Naive thymus-derived CD4-positive, alpha-beta T cell (primary cell): ENCODE measurements at regions not wholly inside any gene's neighbourhood (a gene's known extent, or its start where the extent isn't known, plus 50 kb on each side); places are given as distances from the start of the nearest gene placed in this dataset.

Experiments
- ATAC-seq: fragments of 150-1000 bp; cut with Tn5 transposase; 2 replicates; pipeline ENCODE4 v1.10.0; 2021; ENCODE audit warnings: mild to moderate bottlenecking, moderate library complexity
- CTCF ChIA-PET: fragments of 350-600 bp; sonication (Branson Sonifier 250); formaldehyde crosslinking; loops from one replicate; lab custom pipeline; 2021; ENCODE audit warnings: antibody characterized with exemption; lab: Charles Lee
- POLR2A ChIA-PET: fragments of 350-600 bp; sonication (Branson Sonifier 250); formaldehyde crosslinking; loops from one replicate; lab custom pipeline; 2021; ENCODE audit warnings: antibody characterized with exemption, inconsistent platforms; lab: Charles Lee
- DNase-seq, 9 donors: peaks; one replicate each; pipeline versions ENCODE4 v3.0.0 to v3.0.0-alpha.2; 2020 to 2022; ENCODE audit warnings: mixed read lengths in 1 of 9
- H3K27ac ChIP-seq: one replicate; pipeline ENCODE4 v1.7.0; 2013; ENCODE audit warnings: mild to moderate bottlenecking, low read depth, low read length, moderate library complexity
- H3K27me3 ChIP-seq, 2 donors: one replicate each; pipeline ENCODE4 v1.7.0; 2013; ENCODE audit warnings: low read length in 2 of 2, mild to moderate bottlenecking in 2 of 2, moderate library complexity in 2 of 2; ENCODE audit not compliant: control insufficient read depth in 2 of 2, insufficient read depth in 2 of 2
- H3K36me3 ChIP-seq, 3 experiments: 1 replicate in 2 of 3; 2 replicates in 1 of 3; pipeline ENCODE4 v1.7.0; 2013; ENCODE audit warnings: low read length in 3 of 3, mild to moderate bottlenecking in 3 of 3, moderate library complexity in 1 of 3; ENCODE audit not compliant: insufficient read depth in 3 of 3, control insufficient read depth in 2 of 3
- H3K4me1 ChIP-seq, 2 donors: one replicate each; pipeline ENCODE4 v1.7.0; 2013; ENCODE audit warnings: low read length in 2 of 2, mild to moderate bottlenecking in 2 of 2, moderate library complexity in 1 of 2; ENCODE audit not compliant: control insufficient read depth in 2 of 2, insufficient read depth in 2 of 2
- H3K4me3 ChIP-seq: 2 replicates; pipeline ENCODE4 v1.7.0; 2013; ENCODE audit warnings: mild to moderate bottlenecking, low read length
- H3K9me3 ChIP-seq, 3 experiments: 1 replicate in 2 of 3; 2 replicates in 1 of 3; pipeline ENCODE4 v1.7.0; 2013; ENCODE audit warnings: low read length in 3 of 3; ENCODE audit not compliant: control insufficient read depth in 2 of 3
- H3K27ac Mint-ChIP-seq, 9 donors: one replicate each; pipeline ENCODE4 v1.8.0; 2020 to 2022; ENCODE audit warnings: mixed read lengths in 9 of 9, mild to moderate bottlenecking in 8 of 9, moderate library complexity in 5 of 9, inconsistent platforms in 2 of 9
- H3K27me3 Mint-ChIP-seq, 5 donors: one replicate each; pipeline ENCODE4 v1.8.0; 2021 to 2022; ENCODE audit warnings: mixed read lengths in 5 of 5, mild to moderate bottlenecking in 1 of 5
- H3K36me3 Mint-ChIP-seq, 5 donors: one replicate each; pipeline ENCODE4 v1.8.0; 2020 to 2022; ENCODE audit warnings: mixed read lengths in 5 of 5, mild to moderate bottlenecking in 3 of 5, inconsistent platforms in 1 of 5
- H3K4me1 Mint-ChIP-seq, 7 donors: one replicate each; pipeline ENCODE4 v1.8.0; 2020 to 2022; ENCODE audit warnings: mixed read lengths in 7 of 7, mild to moderate bottlenecking in 3 of 7, inconsistent platforms in 1 of 7
- H3K4me3 Mint-ChIP-seq, 10 donors: one replicate each; pipeline ENCODE4 v1.8.0; 2020 to 2022; ENCODE audit warnings: mild to moderate bottlenecking in 10 of 10, mixed read lengths in 10 of 10, moderate library complexity in 6 of 10, inconsistent platforms in 2 of 10
- H3K9me3 Mint-ChIP-seq, 11 donors: one replicate each; pipeline ENCODE4 v1.8.0; 2020 to 2022; ENCODE audit warnings: mixed read lengths in 11 of 11, mild to moderate bottlenecking in 4 of 11, inconsistent platforms in 1 of 11, moderate library complexity in 1 of 11
- intact Hi-C, 2 donors: fragments of 100-400 bp; cut with micrococcal nuclease; formaldehyde crosslinking; loops; one replicate each; pipeline ENCODE4 v1.15.1; 2023

DNA sequence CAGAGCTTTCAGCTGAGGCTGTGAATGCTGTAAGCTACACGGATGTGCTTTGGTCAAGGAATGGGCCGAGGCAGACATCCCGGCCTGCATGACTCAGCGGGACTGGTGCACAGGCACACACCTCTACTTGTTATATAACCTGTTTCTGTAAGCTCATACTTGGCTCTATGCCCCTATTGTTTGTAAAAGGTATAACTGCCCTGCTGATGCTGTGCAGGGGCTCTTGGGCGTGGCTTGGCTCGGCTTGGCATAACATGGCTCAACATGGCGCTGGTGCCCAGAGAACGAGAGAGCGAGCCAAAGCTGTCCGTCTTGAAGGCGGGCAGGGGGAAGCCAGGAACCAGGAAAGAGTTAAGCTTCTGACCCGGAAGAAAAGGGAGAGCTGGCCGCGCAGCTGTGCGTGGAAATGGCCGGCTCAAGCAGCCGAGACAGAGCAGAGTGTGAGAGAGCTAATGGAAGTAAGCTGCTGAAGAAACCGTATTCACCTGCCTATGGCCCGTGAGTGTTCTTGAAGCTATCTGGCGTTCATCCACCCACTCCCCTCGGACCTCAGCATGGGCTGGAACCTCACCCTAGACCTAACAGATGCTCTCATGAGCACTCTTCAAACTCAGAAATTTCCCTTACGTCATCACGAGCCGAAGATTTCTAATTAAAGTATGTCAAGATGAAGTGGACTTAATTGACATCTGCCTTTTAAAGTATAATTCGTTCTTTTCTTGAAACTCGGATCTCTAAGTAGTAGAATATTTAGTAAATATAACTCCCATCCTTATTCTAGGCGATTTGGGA lies 286.3 kb upstream of the AGA start:
- peaks cover 0 to 12% (median 2%) of the 10 kb centered on the region in 11 donors for H3K9me3 Mint-ChIP-seq
- H3K4me1 Mint-ChIP-seq = peaks cover 0 to 4% (median 0%) of the 10 kb centered on the region in 7 donors

DNA sequence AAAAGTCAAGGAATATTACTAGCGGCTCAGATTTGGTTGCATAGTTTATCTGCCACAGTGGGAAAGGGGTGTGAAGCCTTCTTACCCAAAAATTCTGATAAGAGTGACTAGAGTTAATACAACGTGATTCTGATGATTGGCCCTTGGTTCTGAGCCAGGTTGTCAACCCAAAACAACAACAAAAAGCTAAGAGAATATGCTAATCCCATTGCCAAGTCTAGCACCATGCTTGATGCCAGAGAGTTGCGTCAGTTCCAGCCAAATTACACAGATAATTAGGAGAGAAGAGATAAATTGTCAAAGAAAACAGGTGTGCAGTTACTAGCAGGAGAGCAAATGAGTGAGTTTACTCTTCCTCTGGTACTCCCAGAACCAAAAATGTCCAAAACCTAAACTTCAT lies 287.4 kb upstream of the AGA start:
- Histone ChIP-seq H3K27ac (no peak overlapping the region), H3K4me3 (no peak overlapping the region), H3K36me3 (no peaks in the 10 kb centered on the region), H3K27me3 (no peaks in the 10 kb centered on the region), H3K4me1 (no peaks in the 10 kb centered on the region), H3K9me3 (no peaks in the 10 kb centered on the region)
- H3K36me3 Mint-ChIP-seq = no peaks in the 10 kb centered on the region
- peaks cover 0 to 3% (median 0%) of the 10 kb centered on the region in 5 donors for H3K27me3 Mint-ChIP-seq
- ATAC-seq = no peak
- no peak overlapping the region for H3K4me3 Mint-ChIP-seq
- peaks cover 0 to 4% (median 0%) of the 10 kb centered on the region in 7 donors for H3K4me1 Mint-ChIP-seq
- no peak for DNase-seq
- no peak overlapping the region for H3K27ac Mint-ChIP-seq
- ChIA-PET CTCF (no interaction called here), POLR2A (interaction anchor here (0.6 kb wide), 1 partner anchor 52 kb away, joined by 7 read pairs; no protein-coding TSS in a partner anchor)
- H3K9me3 Mint-ChIP-seq = peaks cover 0 to 12% (median 2%) of the 10 kb centered on the region in 11 donors
- intact Hi-C loops = no loop called here

More for the DNA sequence above, 286.3 kb upstream of the AGA start:
- Mint-ChIP-seq H3K4me3 (no peak overlapping the region), H3K36me3 (no peaks in the 10 kb centered on the region), H3K27ac (no peak overlapping the region), H3K27me3 (no peaks in the 10 kb centered on the region)
- POLR2A ChIA-PET = no interaction called here
- intact Hi-C loops = no loop called here
- DNase-seq (no peak), ATAC-seq (no peak)
- Histone ChIP-seq H3K36me3 (no peaks in the 10 kb centered on the region), H3K4me3 (no peak overlapping the region), H3K27me3 (no peaks in the 10 kb centered on the region), H3K9me3 (no peaks in the 10 kb centered on the region), H3K4me1 (no peaks in the 10 kb centered on the region), H3K27ac (no peak overlapping the region)
- CTCF ChIA-PET = interaction anchor here (0.6 kb wide), 1 partner anchor 180 kb away, joined by 3 read pairs; no protein-coding TSS in a partner anchor

DNA sequence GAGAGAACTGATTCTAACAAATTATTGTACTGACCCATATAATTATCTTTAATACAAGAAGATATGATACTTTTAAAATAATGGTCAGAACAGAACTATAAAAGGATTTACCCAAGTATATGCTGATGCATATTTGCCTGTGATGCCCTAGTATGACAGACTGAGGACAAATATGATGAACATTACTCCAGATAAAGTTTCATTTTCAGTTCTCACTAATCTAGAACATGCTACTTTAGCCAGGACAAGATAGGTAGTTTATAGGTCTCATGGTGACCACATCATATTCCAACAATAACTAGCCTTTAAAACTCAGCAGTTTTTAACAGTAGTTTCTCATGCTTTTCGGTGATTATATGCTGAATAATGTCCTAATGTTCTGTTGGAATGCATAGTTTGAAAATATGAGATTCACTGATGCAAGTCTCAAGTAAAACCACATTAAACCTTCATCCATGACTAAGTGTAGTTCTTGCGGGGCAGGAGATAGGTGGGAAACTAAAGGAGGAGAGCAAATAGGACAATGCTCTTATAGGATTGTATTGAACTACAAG lies 295.2 kb upstream of the AGA start:
- H3K4me1 Mint-ChIP-seq = no peaks in the 10 kb centered on the region
- Histone ChIP-seq H3K36me3 (no peaks in the 10 kb centered on the region), H3K4me1 (no peaks in the 10 kb centered on the region), H3K9me3 (no peaks in the 10 kb centered on the region), H3K27me3 (no peaks in the 10 kb centered on the region), H3K4me3 (no peak overlapping the region), H3K27ac (no peak overlapping the region)
- H3K27me3 Mint-ChIP-seq = peaks cover 0 to 8% (median 0%) of the 10 kb centered on the region in 5 donors
- intact Hi-C loops = no loop called here
- H3K4me3 Mint-ChIP-seq = no peak overlapping the region
- H3K9me3 Mint-ChIP-seq = peaks cover 0 to 5% (median 0%) of the 10 kb centered on the region in 11 donors
- no peaks in the 10 kb centered on the region for H3K36me3 Mint-ChIP-seq
- DNase-seq (no peak), ATAC-seq (no peak)
- ChIA-PET CTCF (no interaction called here), POLR2A (no interaction called here)
- no peak overlapping the region for H3K27ac Mint-ChIP-seq

DNA sequence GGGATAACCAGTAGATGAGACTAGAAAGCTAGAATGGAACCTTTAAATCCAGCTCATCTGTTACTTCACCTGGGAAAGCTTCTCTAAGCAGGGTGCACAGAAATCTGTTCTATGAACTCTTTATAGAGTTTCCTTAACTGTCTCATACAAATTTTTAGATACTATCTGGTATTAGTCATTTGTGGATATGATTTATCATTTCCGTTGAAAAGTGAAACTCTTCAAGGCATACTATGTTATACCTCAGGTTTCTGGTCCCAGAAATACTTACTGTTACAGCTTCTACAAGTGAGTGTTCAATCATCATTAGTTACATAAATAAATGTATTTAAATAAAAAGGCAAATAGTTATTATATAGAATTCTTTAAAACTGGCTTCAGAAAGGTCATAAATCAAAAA lies 298.3 kb upstream of the AGA start:
- H3K27ac ChIP-seq = no peak overlapping the region
- ATAC-seq = no peak
- intact Hi-C loops = no loop called here
- no peaks in the 10 kb centered on the region for H3K4me1 ChIP-seq
- no peak overlapping the region for H3K4me3 ChIP-seq
- ChIA-PET CTCF (no interaction called here), POLR2A (interaction anchor here (0.6 kb wide), 1 partner anchor 1409 kb away, joined by 4 read pairs; no protein-coding TSS in a partner anchor)
- no peaks in the 10 kb centered on the region for H3K27me3 ChIP-seq
- Mint-ChIP-seq H3K36me3 (no peaks in the 10 kb centered on the region), H3K4me1 (no peaks in the 10 kb centered on the region), H3K27ac (no peak overlapping the region), H3K4me3 (no peak overlapping the region), H3K27me3 (peaks cover 0 to 8% (median 0%) of the 10 kb centered on the region in 5 donors), H3K9me3 (no peaks in the 10 kb centered on the region)
- no peaks in the 10 kb centered on the region for H3K9me3 ChIP-seq
- no peaks in the 10 kb centered on the region for H3K36me3 ChIP-seq
- no peak for DNase-seq

DNA sequence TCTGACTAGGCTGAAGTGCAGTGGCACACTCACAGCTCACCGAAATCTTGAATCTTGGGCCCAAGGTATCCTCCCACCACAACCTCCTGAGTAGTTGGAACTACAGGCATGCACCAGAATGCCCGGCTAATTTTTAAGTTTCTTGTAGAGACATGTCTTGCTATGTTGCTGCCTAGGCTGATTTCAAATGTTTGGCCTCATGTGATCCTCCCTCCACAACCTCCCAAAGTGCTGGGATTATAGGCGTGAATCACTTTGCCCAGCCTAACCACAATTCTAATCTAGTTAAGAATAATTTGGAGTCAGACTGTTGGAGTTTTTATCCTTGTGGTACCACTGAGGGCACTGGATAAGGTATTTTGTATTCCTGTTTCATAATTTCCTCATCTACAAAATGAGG lies 317.5 kb upstream of the AGA start:
- no peak overlapping the region for H3K4me3 Mint-ChIP-seq

DNA sequence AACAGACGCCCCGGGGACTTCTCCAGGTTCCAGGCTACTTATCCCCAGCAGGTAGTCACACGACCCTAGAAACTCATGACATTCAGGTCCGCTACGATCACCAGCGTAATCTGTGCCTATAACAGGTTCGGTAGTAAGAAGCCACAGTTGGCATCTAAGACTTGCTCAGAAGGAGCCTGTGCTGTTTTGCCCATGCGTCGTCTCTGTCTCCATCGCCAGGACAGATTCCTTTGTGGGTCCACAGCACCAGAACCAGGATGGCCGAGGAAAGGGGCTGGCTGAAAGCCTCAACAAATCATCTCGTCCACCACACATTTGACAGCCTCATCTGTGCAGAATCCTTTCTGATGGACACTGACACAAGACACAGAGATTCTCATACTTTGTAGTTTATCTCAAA lies 319.5 kb upstream of the AGA start:
- POLR2A ChIA-PET = no interaction called here
- Mint-ChIP-seq H3K36me3 (no peaks in the 10 kb centered on the region), H3K27ac (no peak overlapping the region), H3K9me3 (no peaks in the 10 kb centered on the region), H3K4me1 (no peaks in the 10 kb centered on the region), H3K27me3 (peaks cover 0 to 7% (median 0%) of the 10 kb centered on the region in 5 donors), H3K4me3 (no peak overlapping the region)
- Histone ChIP-seq H3K4me3 (no peak overlapping the region), H3K36me3 (no peaks in the 10 kb centered on the region), H3K27me3 (no peaks in the 10 kb centered on the region), H3K27ac (no peak overlapping the region), H3K4me1 (no peaks in the 10 kb centered on the region), H3K9me3 (no peaks in the 10 kb centered on the region)
- intact Hi-C loops = no loop called here
- no peak for DNase-seq
- ATAC-seq = no peak
- CTCF ChIA-PET = no interaction called here

More for the DNA sequence above, 317.5 kb upstream of the AGA start:
- POLR2A ChIA-PET = no interaction called here
- Histone ChIP-seq H3K27ac (no peak overlapping the region), H3K4me3 (no peak overlapping the region), H3K4me1 (no peaks in the 10 kb centered on the region), H3K27me3 (no peaks in the 10 kb centered on the region), H3K36me3 (no peaks in the 10 kb centered on the region), H3K9me3 (no peaks in the 10 kb centered on the region)
- no peaks in the 10 kb centered on the region for H3K9me3 Mint-ChIP-seq
- no peaks in the 10 kb centered on the region for H3K4me1 Mint-ChIP-seq
- no peak for DNase-seq
- CTCF ChIA-PET = no interaction called here
- ATAC-seq = no peak
- H3K27me3 Mint-ChIP-seq = peaks cover 0 to 7% (median 0%) of the 10 kb centered on the region in 5 donors
- intact Hi-C loops = no loop called here
- no peaks in the 10 kb centered on the region for H3K36me3 Mint-ChIP-seq
- H3K27ac Mint-ChIP-seq = no peak overlapping the region
